ENCODE measurements at regions not wholly inside any gene's neighbourhood (a gene's known extent, or its start where the extent isn't known, plus 50 kb on each side); places are given as distances from the start of the nearest gene placed in this dataset.

- Mint-ChIP-seq H3K4me3 (no peak overlapping the region), H3K9me3 (no peaks in the 10 kb centered on the region), H3K36me3 (no peaks in the 10 kb centered on the region), H3K27me3 (ENCODE audit: low read depth) (no peaks in the 10 kb centered on the region; the same call in 1 of the 2 replicates), H3K27ac (no peak overlapping the region), H3K4me1 (no peaks in the 10 kb centered on the region)
- CTCF ChIA-PET: no interaction called here
- TF ChIP-seq NFATC4 (CRISPR knock-in tag; IDR thresholded peaks at IDR 0.05) (no peak), GABPB1 (CRISPR knock-in tag; IDR thresholded peaks at IDR 0.05) (no peak), ZNF423 (CRISPR knock-in tag; IDR thresholded peaks at IDR 0.05) (no peak)
- no peak for ATAC-seq
- POLR2A ChIA-PET: no interaction called here
- DNase-seq (ENCODE audit: low spot score): no peak
Observed at GRCh38 chr10:2905851-2906250, 161.5 kb upstream of the PFKP start.

- CTCF ChIA-PET: no interaction called here
- H3K27ac Mint-ChIP-seq: no peak overlapping the region
- H3K4me3 Mint-ChIP-seq: no peak overlapping the region
- POLR2A ChIA-PET: no interaction called here
- no peaks in the 10 kb centered on the region for H3K9me3 Mint-ChIP-seq
- no peaks in the 10 kb centered on the region; the same call in 1 of the 2 replicates for H3K27me3 Mint-ChIP-seq (ENCODE audit: low read depth)
- H3K4me1 Mint-ChIP-seq: no peaks in the 10 kb centered on the region; the same call in 1 of the 2 replicates
- DNase-seq (ENCODE audit: low spot score): peak; percentile 29
- peak; percentile 48 for ATAC-seq
- TF ChIP-seq TEAD4 (CRISPR knock-in tag; IDR thresholded peaks at IDR 0.05) (no peak), JUN (CRISPR knock-in tag; IDR thresholded peaks at IDR 0.05) (no peak), CTCF (IDR thresholded peaks at IDR 0.05) (no peak), FOXK1 (CRISPR knock-in tag; IDR thresholded peaks at IDR 0.05) (no peak), NR2C2 (CRISPR knock-in tag; IDR thresholded peaks at IDR 0.05) (no peak), ZNF423 (CRISPR knock-in tag; IDR thresholded peaks at IDR 0.05) (no peak), CBFB (CRISPR knock-in tag; IDR thresholded peaks at IDR 0.05; ENCODE audit: low read depth) (no peak), NR1H2 (CRISPR knock-in tag; IDR thresholded peaks at IDR 0.05) (no peak), ZBTB21 (CRISPR knock-in tag; IDR thresholded peaks at IDR 0.05; ENCODE audit: borderline replicate concordance) (no peak), SOX15 (CRISPR knock-in tag; IDR thresholded peaks at IDR 0.05) (no peak), ZNF219 (CRISPR knock-in tag; IDR thresholded peaks at IDR 0.05; ENCODE audit: borderline replicate concordance) (no peak), ZNF232 (CRISPR knock-in tag; IDR thresholded peaks at IDR 0.05) (no peak), ELF4 (CRISPR knock-in tag; IDR thresholded peaks at IDR 0.05; ENCODE audit: low read depth) (no peak), USF2 (CRISPR knock-in tag; IDR thresholded peaks at IDR 0.05) (no peak), ZNF512 (CRISPR knock-in tag; IDR thresholded peaks at IDR 0.05; ENCODE audit: borderline replicate concordance) (no peak), SMAD3 (CRISPR knock-in tag; IDR thresholded peaks at IDR 0.05; ENCODE audit: borderline replicate concordance) (no peak), PRDM15 (CRISPR knock-in tag; IDR thresholded peaks at IDR 0.05) (no peak), ZNF263 (CRISPR knock-in tag; IDR thresholded peaks at IDR 0.05; ENCODE audit: low read depth) (no peak), ZNF532 (CRISPR knock-in tag; IDR thresholded peaks at IDR 0.05; ENCODE audit: borderline replicate concordance) (no peak)
- no peaks in the 10 kb centered on the region for H3K36me3 Mint-ChIP-seq
Observed at GRCh38 chr10:2900530-2900929, 166.8 kb upstream of the PFKP start.
